Osteocyte (in vitro differentiated cells): ENCODE measurements at regions not wholly inside any gene's neighbourhood (a gene's known extent, or its start where the extent isn't known, plus 50 kb on each side); places are given as distances from the start of the nearest gene placed in this dataset.

ENCODE experiments used
- DNase-seq: peaks from one replicate; pipeline ENCODE4 v3.0.0; 2021; ENCODE audit warnings: mixed read lengths; ENCODE audit not compliant: unreplicated experiment; ENCODE audit errors: extremely low spot score
- H3K27ac Mint-ChIP-seq: one replicate; pipeline ENCODE4 v1.8.0; 2021; ENCODE audit warnings: mild to moderate bottlenecking, mixed read lengths; ENCODE audit not compliant: unreplicated experiment
- H3K27me3 Mint-ChIP-seq: one replicate; pipeline ENCODE4 v1.8.0; 2021; ENCODE audit warnings: mixed read lengths; ENCODE audit not compliant: unreplicated experiment
- H3K36me3 Mint-ChIP-seq: one replicate; pipeline ENCODE4 v1.8.0; 2021; ENCODE audit warnings: mixed read lengths; ENCODE audit not compliant: unreplicated experiment
- H3K4me1 Mint-ChIP-seq: one replicate; pipeline ENCODE4 v1.8.0; 2021; ENCODE audit warnings: mixed read lengths; ENCODE audit not compliant: unreplicated experiment
- H3K4me3 Mint-ChIP-seq: one replicate; pipeline ENCODE4 v1.8.0; 2021; ENCODE audit warnings: mild to moderate bottlenecking, moderate library complexity, mixed read lengths; ENCODE audit not compliant: unreplicated experiment
- H3K9me3 Mint-ChIP-seq: one replicate; pipeline ENCODE4 v1.8.0; 2021; ENCODE audit warnings: mixed read lengths; ENCODE audit not compliant: unreplicated experiment
- TF ChIP-seq, protein P1 (sequence below): fragments of 200-600 bp; sonication (generic); IDR thresholded peaks from 2 replicates; pipeline ENCODE4 v1.5.0; 2021; ENCODE audit warnings: antibody characterized with exemption, mild to moderate bottlenecking, moderate library complexity

DNA sequence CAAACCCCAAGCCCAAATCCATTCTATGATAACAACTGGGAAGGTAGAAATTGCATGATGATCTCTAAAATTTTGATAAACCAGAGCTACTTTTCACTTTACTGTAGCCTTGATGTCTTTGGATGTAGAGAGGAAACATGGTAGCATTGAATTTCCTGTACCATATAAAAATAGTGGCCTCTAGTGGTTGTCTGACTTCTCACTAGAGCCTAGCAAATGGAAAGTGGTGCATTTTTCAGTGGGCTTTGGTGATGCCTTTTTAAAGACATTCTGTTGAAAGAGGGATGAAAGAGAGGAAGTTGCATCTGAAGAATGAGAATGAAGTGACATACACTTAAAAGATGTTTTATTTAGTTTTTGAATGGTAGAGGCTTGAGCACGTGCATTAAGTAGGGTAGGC is 662.2 kb downstream of the XIRP2 start:
- no peaks in the 10 kb centered on the region for H3K9me3 Mint-ChIP-seq

DNA sequence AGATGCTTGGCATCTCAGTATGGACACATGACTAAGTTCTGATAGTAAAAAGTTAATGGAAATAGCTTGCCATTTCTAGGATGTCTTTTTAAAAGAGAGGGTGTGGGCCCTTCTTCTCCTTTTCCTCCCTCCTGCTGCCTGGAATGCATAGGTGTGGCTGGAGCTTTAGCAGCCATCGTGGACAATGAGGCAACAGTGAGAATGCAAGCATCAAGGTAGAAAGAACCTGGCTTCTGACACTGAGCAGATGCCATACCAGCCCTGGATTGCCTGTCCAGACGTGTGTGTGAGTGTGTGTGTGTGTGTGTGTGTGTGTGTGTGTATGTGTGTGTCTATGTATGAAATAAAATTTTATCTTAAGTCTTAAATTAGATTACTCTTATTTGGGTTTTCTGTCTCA is 660.1 kb downstream of the XIRP2 start:
- DNase-seq = no peak
- H3K4me3 Mint-ChIP-seq = no peak overlapping the region
- no peaks in the 10 kb centered on the region for H3K27me3 Mint-ChIP-seq
- H3K4me1 Mint-ChIP-seq = no peaks in the 10 kb centered on the region
- TF ChIP-seq, protein P1, sequence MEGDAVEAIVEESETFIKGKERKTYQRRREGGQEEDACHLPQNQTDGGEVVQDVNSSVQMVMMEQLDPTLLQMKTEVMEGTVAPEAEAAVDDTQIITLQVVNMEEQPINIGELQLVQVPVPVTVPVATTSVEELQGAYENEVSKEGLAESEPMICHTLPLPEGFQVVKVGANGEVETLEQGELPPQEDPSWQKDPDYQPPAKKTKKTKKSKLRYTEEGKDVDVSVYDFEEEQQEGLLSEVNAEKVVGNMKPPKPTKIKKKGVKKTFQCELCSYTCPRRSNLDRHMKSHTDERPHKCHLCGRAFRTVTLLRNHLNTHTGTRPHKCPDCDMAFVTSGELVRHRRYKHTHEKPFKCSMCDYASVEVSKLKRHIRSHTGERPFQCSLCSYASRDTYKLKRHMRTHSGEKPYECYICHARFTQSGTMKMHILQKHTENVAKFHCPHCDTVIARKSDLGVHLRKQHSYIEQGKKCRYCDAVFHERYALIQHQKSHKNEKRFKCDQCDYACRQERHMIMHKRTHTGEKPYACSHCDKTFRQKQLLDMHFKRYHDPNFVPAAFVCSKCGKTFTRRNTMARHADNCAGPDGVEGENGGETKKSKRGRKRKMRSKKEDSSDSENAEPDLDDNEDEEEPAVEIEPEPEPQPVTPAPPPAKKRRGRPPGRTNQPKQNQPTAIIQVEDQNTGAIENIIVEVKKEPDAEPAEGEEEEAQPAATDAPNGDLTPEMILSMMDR = no peak
- H3K9me3 Mint-ChIP-seq = no peaks in the 10 kb centered on the region
- no peak overlapping the region for H3K27ac Mint-ChIP-seq
- no peaks in the 10 kb centered on the region for H3K36me3 Mint-ChIP-seq

More for the DNA sequence above, 662.2 kb downstream of the XIRP2 start:
- Mint-ChIP-seq H3K27ac (no peak overlapping the region), H3K36me3 (no peaks in the 10 kb centered on the region), H3K4me1 (no peaks in the 10 kb centered on the region), H3K4me3 (no peak overlapping the region), H3K27me3 (no peaks in the 10 kb centered on the region)
- TF ChIP-seq, protein P1 = peak; percentile 52
- DNase-seq = no peak

DNA sequence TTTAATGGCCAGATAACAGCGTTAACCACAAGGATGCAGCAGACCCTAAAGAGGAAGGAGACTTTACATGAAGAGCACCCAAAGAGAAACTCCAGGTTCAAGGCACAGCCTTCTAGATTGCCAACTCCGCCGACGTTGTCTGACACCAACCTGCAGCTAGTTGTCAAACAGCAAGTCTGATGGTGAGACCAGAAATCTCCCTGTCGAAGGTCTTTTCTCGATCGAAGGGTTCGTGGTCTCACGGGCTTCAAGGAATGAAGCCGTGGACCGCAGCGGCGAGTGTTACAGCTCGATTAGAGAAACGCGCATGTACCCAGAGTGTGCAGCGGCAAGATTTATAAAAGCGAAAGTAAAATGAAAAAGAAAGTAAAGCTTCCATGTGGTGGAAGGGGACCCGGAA is 656.3 kb downstream of the XIRP2 start:
- Mint-ChIP-seq H3K9me3 (no peaks in the 10 kb centered on the region), H3K4me1 (no peaks in the 10 kb centered on the region), H3K27me3 (no peaks in the 10 kb centered on the region), H3K36me3 (no peaks in the 10 kb centered on the region), H3K27ac (no peak overlapping the region), H3K4me3 (no peak overlapping the region)
- TF ChIP-seq, protein P1 = no peak
- no peak for DNase-seq

DNA sequence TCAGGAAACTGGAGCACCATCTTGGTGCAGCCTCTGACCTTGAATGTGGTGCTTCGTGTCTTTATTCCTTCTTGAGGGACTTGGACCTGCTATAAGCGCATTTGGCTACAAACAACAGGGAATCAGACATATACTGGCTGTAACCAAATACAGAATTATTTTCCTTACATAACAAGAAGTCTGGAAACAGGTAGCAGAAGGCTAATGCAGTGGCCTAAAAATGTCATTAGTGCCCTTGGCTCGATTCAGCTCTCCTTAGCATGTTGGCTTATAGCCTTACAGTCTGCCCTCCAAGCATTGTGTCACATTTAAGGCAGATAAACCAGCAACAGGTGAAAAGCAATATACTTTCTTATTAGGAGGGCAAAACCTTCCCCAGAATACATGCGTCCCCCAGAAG is 655.4 kb downstream of the XIRP2 start:
- H3K27ac Mint-ChIP-seq = no peak overlapping the region
- H3K27me3 Mint-ChIP-seq = no peaks in the 10 kb centered on the region
- no peaks in the 10 kb centered on the region for H3K36me3 Mint-ChIP-seq
- TF ChIP-seq, protein P1 = no peak
- DNase-seq = no peak
- no peaks in the 10 kb centered on the region for H3K9me3 Mint-ChIP-seq
- no peaks in the 10 kb centered on the region for H3K4me1 Mint-ChIP-seq
- no peak overlapping the region for H3K4me3 Mint-ChIP-seq

DNA sequence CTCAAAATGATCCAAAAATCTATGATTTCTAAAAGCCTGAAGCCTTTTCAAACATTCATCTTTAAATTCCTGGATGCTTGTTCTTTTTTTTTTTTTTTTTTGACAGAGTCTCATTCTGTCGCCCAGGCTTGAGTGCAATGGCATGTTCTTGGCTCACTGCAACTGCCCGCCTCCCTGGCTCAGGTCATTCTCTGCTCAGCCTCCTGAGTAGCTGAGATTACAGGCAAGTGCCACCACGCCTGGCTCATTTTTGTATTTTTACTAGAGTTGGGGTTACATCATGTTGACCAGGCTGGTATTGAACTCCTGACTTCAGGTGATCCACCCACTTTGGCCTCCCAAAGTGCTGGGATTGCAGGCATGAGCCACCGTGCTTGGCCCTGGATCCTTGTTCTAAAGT is 649.5 kb downstream of the XIRP2 start:
- Mint-ChIP-seq H3K36me3 (no peaks in the 10 kb centered on the region), H3K4me1 (no peaks in the 10 kb centered on the region), H3K27ac (no peak overlapping the region), H3K27me3 (no peaks in the 10 kb centered on the region), H3K4me3 (no peak overlapping the region), H3K9me3 (no peaks in the 10 kb centered on the region)
- TF ChIP-seq, protein P1 = no peak
- DNase-seq = no peak
